ENCODE measurements at regions not wholly inside any gene's neighbourhood (a gene's known extent, or its start where the extent isn't known, plus 50 kb on each side); places are given as distances from the start of the nearest gene placed in this dataset.

DNA sequence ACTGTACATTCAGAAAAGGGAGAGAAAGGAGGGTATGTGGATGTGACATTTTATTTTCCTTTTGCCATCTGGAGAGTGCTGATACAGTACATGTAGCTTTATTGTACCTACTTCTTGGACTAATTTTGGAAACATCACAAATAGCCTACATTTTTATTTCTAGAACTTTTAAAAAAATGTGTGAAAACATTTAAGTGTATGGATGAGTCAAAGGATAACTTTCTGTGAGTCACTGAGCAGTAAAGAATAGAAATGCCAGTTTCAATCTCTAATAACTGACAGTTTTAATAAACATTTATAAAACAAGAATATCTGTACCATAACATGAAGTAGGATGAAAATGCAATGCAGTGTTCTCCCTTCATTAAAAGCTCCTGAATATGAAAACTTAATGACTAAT lies 374.4 kb upstream of the NWD2 start:
- no peak for TF ChIP-seq CTCF (IDR thresholded peaks at IDR 0.05)
- no peak for TF ChIP-seq POLR2A (IDR thresholded peaks at IDR 0.05)
